PFSK-1 (cell line): ENCODE measurements at regions not wholly inside any gene's neighbourhood (a gene's known extent, or its start where the extent isn't known, plus 50 kb on each side); places are given as distances from the start of the nearest gene placed in this dataset.

Experiments used
- FOXP2 ChIP-seq: optimal IDR thresholded peaks from 2 replicates; pipeline ENCODE3; 2011; ENCODE audit warnings: borderline replicate concordance, control low read depth, inconsistent platforms; ENCODE audit not compliant: insufficient read depth; ENCODE audit errors: extremely low read length, extremely low read depth
- POLR2AphosphoS5 ChIP-seq: IDR thresholded peaks from 2 replicates; pipeline ENCODE4 v1.6.1; 2012; ENCODE audit warnings: low read depth, mild to moderate bottlenecking, control low read depth, low read length, moderate library complexity
- SIN3A ChIP-seq: IDR thresholded peaks from 2 replicates; pipeline ENCODE4 v1.6.1; 2012; ENCODE audit warnings: mild to moderate bottlenecking, low read length, moderate library complexity, borderline replicate concordance; ENCODE audit not compliant: insufficient read depth
- TAF1 ChIP-seq: IDR thresholded peaks from 2 replicates; pipeline ENCODE4 v1.6.1; 2012; ENCODE audit warnings: low read length, control low read depth, borderline replicate concordance; ENCODE audit not compliant: insufficient read depth
- TF ChIP-seq, protein P1 (sequence below), 2 experiments: IDR thresholded peaks; 2 replicates each; pipeline versions ENCODE4 v1.6.1 to v1.8.0; 2011 to 2012; ENCODE audit warnings: low read depth in 2 of 2, low read length in 2 of 2, control low read depth in 1 of 2, inconsistent platforms in 1 of 2, mild to moderate bottlenecking in 1 of 2, moderate library complexity in 1 of 2; ENCODE audit not compliant: insufficient read depth in 1 of 2

DNA sequence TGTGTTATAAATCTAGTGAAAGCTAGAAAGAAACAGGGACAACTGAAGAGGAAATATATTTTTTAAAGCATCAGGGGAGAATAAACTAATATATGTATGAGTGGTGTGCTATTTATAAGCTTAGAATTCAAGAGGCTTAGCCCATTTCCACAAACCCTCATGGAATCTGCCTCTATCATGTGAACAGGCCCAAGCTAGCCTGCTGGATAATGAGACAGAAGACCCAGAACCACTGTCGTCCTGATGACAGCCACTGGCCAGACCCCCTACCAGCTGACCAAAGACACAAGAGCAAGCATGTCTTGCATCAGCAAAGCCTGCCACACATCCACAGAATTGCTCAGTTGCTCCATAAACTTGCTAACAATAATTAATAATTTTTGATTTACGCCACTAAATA lies 382.3 kb upstream of the NXPH2 start:
- TF ChIP-seq, protein P1, sequence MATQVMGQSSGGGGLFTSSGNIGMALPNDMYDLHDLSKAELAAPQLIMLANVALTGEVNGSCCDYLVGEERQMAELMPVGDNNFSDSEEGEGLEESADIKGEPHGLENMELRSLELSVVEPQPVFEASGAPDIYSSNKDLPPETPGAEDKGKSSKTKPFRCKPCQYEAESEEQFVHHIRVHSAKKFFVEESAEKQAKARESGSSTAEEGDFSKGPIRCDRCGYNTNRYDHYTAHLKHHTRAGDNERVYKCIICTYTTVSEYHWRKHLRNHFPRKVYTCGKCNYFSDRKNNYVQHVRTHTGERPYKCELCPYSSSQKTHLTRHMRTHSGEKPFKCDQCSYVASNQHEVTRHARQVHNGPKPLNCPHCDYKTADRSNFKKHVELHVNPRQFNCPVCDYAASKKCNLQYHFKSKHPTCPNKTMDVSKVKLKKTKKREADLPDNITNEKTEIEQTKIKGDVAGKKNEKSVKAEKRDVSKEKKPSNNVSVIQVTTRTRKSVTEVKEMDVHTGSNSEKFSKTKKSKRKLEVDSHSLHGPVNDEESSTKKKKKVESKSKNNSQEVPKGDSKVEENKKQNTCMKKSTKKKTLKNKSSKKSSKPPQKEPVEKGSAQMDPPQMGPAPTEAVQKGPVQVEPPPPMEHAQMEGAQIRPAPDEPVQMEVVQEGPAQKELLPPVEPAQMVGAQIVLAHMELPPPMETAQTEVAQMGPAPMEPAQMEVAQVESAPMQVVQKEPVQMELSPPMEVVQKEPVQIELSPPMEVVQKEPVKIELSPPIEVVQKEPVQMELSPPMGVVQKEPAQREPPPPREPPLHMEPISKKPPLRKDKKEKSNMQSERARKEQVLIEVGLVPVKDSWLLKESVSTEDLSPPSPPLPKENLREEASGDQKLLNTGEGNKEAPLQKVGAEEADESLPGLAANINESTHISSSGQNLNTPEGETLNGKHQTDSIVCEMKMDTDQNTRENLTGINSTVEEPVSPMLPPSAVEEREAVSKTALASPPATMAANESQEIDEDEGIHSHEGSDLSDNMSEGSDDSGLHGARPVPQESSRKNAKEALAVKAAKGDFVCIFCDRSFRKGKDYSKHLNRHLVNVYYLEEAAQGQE (IDR thresholded peaks at IDR 0.05; ENCODE audit: insufficient read depth in 1 of 2, low read depth in 2 of 2, low read length in 2 of 2) = no peak
- TF ChIP-seq TAF1 = no peak
- TF ChIP-seq POLR2AphosphoS5 = no peak
- TF ChIP-seq SIN3A = no peak
- no peak for TF ChIP-seq FOXP2
